ENCODE measurements at regions not wholly inside any gene's neighbourhood (a gene's known extent, or its start where the extent isn't known, plus 50 kb on each side); places are given as distances from the start of the nearest gene placed in this dataset.

GRCh38 chr9:86795823-86796553, 151.3 kb downstream of the GAS1 start:
- peak; percentile 82 for DNase-seq (ENCODE audit: low spot score)

GRCh38 chr9:86795047-86795442, 152.3 kb downstream of the GAS1 start:
- DNase-seq (ENCODE audit: low spot score), result no peak

- DNase-seq (ENCODE audit: low spot score), result peak; percentile 68
These were observed 152.8 kb downstream of the GAS1 start for GRCh38 chr9:86794391-86795046.

GRCh38 chr9:86792136-86792535, 155.2 kb downstream of the GAS1 start:
- no peak for DNase-seq (ENCODE audit: low spot score)

GRCh38 chr9:86790805-86791204, 156.5 kb downstream of the GAS1 start:
- DNase-seq (ENCODE audit: low spot score), result no peak

GRCh38 chr9:86788456-86788855, 158.8 kb downstream of the GAS1 start:
- no peak for DNase-seq (ENCODE audit: low spot score)

GRCh38 chr9:86783884-86784283, 163.4 kb downstream of the GAS1 start:
- DNase-seq (ENCODE audit: low spot score), result peak; percentile 56

GRCh38 chr9:86782831-86783230, 164.5 kb downstream of the GAS1 start:
- no peak for DNase-seq (ENCODE audit: low spot score)

- no peak for DNase-seq (ENCODE audit: low spot score)
These were observed 168.5 kb downstream of the GAS1 start for GRCh38 chr9:86778761-86779160.

- no peak for DNase-seq (ENCODE audit: low spot score)
These were observed 171.6 kb downstream of the GAS1 start for GRCh38 chr9:86775718-86776117.

GRCh38 chr9:86774116-86774515, 173.2 kb downstream of the GAS1 start:
- peak; percentile 26 for DNase-seq (ENCODE audit: low spot score)

GRCh38 chr9:86773422-86773945, 173.8 kb downstream of the GAS1 start:
- DNase-seq (ENCODE audit: low spot score), result no peak

GRCh38 chr9:86772635-86772993, 174.7 kb downstream of the GAS1 start:
- peak; percentile 61 for DNase-seq (ENCODE audit: low spot score)

GRCh38 chr9:86771941-86772634, 175.2 kb downstream of the GAS1 start:
- DNase-seq (ENCODE audit: low spot score), result no peak

GRCh38 chr9:86771420-86771819, 175.9 kb downstream of the GAS1 start:
- DNase-seq (ENCODE audit: low spot score), result no peak

- DNase-seq (ENCODE audit: low spot score), result no peak
These were observed 178.6 kb downstream of the GAS1 start for GRCh38 chr9:86768709-86769108.

GRCh38 chr9:86768020-86768419, 179.3 kb downstream of the GAS1 start:
- DNase-seq (ENCODE audit: low spot score), result no peak

GRCh38 chr9:86767373-86767772, 179.9 kb downstream of the GAS1 start:
- no peak for DNase-seq (ENCODE audit: low spot score)

GRCh38 chr9:86766912-86767311, 180.4 kb downstream of the GAS1 start:
- peak; percentile 90 for DNase-seq (ENCODE audit: low spot score)

GRCh38 chr9:86766511-86766910, 180.8 kb downstream of the GAS1 start:
- DNase-seq (ENCODE audit: low spot score), result no peak

- no peak for DNase-seq (ENCODE audit: low spot score)
These were observed 181.4 kb downstream of the GAS1 start for GRCh38 chr9:86765746-86766430.

- DNase-seq (ENCODE audit: low spot score), result peak; percentile 69
These were observed 182.5 kb downstream of the GAS1 start for GRCh38 chr9:86764671-86765343.

All from AG08395 (cell line).